Dendritic cell treated with granulocyte-macrophage colony-stimulating factor and Interleukin-4, amounts not matched to agents 40 ng/mL and 50 ng/mL, for 4 days (primary cell): ENCODE measurements at regions not wholly inside any gene's neighbourhood (a gene's known extent, or its start where the extent isn't known, plus 50 kb on each side); places are given as distances from the start of the nearest gene placed in this dataset.

Experiments
- H3K27ac Mint-ChIP-seq: one replicate; pipeline ENCODE4 v1.8.0; 2022; ENCODE audit warnings: mild to moderate bottlenecking, mixed read lengths
- H3K27me3 Mint-ChIP-seq: one replicate; pipeline ENCODE4 v1.8.0; 2022; ENCODE audit warnings: mild to moderate bottlenecking, mixed read lengths
- H3K36me3 Mint-ChIP-seq: one replicate; pipeline ENCODE4 v1.8.0; 2022; ENCODE audit warnings: low read depth, mixed read lengths
- H3K4me1 Mint-ChIP-seq: one replicate; pipeline ENCODE4 v1.8.0; 2022; ENCODE audit warnings: low read depth, mixed read lengths
- H3K4me3 Mint-ChIP-seq: one replicate; pipeline ENCODE4 v1.8.0; 2022; ENCODE audit warnings: mild to moderate bottlenecking, moderate library complexity, mixed read lengths
- H3K9me3 Mint-ChIP-seq: one replicate; pipeline ENCODE4 v1.8.0; 2022; ENCODE audit warnings: mixed read lengths
- intact Hi-C: fragments of 100-400 bp; cut with micrococcal nuclease; formaldehyde crosslinking; loops from one replicate; pipeline ENCODE4 v1.15.0; 2022

DNA sequence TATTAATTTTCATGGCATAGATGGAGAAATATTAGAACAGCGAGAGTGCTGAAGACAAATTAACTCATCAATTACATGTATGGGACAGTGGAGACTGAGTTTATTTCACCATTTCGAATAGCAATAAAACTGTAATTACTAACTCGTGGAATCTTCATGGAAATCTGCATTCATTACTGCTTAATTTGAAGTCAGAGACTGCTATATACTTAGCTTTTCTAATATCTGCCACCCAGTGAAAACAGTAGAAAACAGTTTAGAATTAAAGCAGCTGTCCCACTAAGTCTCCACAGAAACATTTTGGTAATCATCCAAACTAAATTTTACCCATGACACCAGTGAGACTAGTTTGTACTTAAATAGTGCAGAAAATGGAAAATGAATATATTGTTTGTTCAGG is 56.8 kb downstream of the IZUMO3 start:
- intact Hi-C loops: no loop called here
- no peaks in the 10 kb centered on the region for H3K4me1 Mint-ChIP-seq
- H3K4me3 Mint-ChIP-seq: no peak overlapping the region
- H3K9me3 Mint-ChIP-seq: peaks cover 9% of the 10 kb centered on the region
- no peak overlapping the region for H3K27ac Mint-ChIP-seq
- H3K36me3 Mint-ChIP-seq: no peaks in the 10 kb centered on the region
- no peaks in the 10 kb centered on the region for H3K27me3 Mint-ChIP-seq

DNA sequence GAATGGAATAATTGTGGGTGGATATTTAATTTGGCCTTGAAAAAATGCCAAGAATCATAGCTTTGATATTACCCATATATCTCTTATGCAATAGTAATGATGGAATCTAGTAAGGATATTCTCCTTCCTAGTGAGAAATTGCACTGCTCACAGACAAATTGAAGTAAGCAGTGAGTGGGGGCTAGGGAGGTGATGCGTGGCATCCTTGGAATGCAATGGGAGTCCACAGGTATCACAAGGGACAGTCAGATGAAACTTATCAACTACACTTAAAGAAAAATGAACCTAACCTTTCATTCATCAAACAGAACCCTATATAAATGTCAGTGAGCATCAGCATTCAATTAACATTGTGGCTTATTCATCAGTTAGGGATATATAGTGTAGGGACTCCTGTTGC is 57.8 kb downstream of the IZUMO3 start:
- H3K36me3 Mint-ChIP-seq: no peaks in the 10 kb centered on the region
- no peak overlapping the region for H3K27ac Mint-ChIP-seq
- intact Hi-C loops: no loop called here
- H3K27me3 Mint-ChIP-seq: no peaks in the 10 kb centered on the region
- peaks cover 9% of the 10 kb centered on the region for H3K9me3 Mint-ChIP-seq
- no peak overlapping the region for H3K4me3 Mint-ChIP-seq
- H3K4me1 Mint-ChIP-seq: no peaks in the 10 kb centered on the region

DNA sequence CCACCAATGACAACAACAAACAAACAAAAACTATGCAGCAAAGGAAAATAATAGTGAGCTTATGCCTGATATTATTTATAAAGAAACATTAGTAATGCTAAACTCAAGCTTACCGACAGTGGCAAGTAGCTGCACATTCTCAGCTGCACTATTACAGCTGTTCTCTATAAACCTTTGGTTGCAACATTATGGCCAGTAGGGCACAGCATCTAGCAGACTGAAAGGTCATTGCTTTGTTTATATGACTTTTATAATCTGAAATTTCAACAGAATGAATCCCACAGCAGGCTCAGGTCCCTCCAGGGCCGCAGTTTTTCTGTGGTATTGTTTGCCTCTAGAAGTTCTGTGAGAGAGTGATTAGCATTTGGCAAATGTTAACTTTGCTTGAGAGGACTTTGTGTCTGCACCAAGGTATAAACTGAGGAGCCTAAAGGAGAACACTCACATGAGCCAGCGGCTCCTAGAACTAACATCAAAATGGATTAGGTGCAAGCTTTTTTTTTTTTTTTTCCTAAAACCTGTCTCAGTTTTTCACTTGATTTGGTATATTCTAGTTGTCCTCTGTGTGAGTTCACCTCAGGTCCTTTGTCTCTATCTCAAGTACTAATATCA is 58.3 kb downstream of the IZUMO3 start:
- H3K9me3 Mint-ChIP-seq: peaks cover 9% of the 10 kb centered on the region
- no peak overlapping the region for H3K27ac Mint-ChIP-seq
- intact Hi-C loops: no loop called here
- H3K27me3 Mint-ChIP-seq: no peaks in the 10 kb centered on the region
- H3K36me3 Mint-ChIP-seq: no peaks in the 10 kb centered on the region
- H3K4me1 Mint-ChIP-seq: no peaks in the 10 kb centered on the region
- no peak overlapping the region for H3K4me3 Mint-ChIP-seq

DNA sequence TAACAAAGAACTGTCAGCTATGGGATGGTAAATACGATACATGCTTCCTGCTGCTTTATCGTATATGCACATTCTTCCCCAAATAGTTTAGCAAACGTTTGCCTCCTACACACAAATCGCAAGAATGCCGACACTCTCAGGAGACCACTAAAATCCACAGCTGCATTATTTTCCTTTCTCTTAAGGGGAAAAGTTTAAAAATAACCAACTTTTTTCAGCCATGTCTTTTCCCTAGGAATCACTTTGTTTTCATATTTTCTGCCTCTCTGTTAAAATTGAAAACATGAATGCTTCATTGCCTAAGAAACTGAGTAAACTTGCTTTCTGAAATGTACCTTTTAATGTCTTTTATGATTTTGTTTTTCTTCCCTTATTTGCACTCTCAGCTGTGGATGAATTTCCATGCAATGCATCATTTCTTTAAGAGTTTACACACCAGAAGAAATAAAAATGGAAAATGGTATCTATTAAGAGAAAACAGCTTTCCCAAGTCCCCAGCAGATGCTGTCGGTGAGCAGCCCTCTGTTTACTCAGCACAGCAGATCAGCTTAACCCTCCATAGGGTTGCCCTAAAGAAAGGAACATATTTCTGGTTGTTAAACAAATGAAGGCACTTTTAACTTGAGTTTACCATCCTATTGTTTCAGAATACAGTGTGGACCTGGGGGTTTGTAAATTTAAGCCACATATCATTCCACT is 66.2 kb downstream of the IZUMO3 start:
- no peaks in the 10 kb centered on the region for H3K36me3 Mint-ChIP-seq
- no peaks in the 10 kb centered on the region for H3K27me3 Mint-ChIP-seq
- intact Hi-C loops: no loop called here
- no peak overlapping the region for H3K4me3 Mint-ChIP-seq
- no peak overlapping the region for H3K27ac Mint-ChIP-seq
- no peaks in the 10 kb centered on the region for H3K4me1 Mint-ChIP-seq
- H3K9me3 Mint-ChIP-seq: no peaks in the 10 kb centered on the region

DNA sequence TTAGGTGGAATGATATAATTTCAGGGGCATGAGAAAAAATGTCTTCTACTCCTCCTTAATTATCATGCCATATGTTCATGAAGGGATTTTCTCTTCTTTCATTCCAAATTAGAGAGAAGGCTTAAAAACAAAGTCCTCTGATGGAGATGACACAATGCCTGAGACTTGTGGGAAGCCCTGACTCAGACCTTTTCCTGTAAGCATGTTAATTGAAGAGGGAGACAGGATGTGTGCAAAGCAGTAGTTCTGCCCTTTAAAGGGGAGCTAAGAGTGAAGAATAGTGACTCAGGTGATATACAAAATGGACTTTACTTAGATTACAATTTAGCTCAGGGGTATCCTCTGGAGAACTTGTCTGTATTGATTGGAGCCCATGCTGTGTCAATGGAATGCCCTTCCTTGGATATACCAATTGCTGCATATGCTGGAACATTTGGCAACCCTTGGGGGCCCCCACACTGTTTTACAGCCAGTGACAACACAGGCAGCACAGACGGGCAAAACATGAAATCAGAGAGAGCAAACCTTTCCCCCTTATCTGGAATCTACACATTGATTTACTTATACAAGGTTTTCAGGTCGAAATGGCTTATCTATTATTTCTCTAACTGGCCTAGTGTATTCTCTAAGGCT is 81.3 kb downstream of the IZUMO3 start:
- Mint-ChIP-seq H3K27ac (no peak overlapping the region), H3K4me1 (no peaks in the 10 kb centered on the region), H3K4me3 (no peak overlapping the region), H3K36me3 (no peaks in the 10 kb centered on the region), H3K9me3 (no peaks in the 10 kb centered on the region), H3K27me3 (no peaks in the 10 kb centered on the region)
- intact Hi-C loops: no loop called here

DNA sequence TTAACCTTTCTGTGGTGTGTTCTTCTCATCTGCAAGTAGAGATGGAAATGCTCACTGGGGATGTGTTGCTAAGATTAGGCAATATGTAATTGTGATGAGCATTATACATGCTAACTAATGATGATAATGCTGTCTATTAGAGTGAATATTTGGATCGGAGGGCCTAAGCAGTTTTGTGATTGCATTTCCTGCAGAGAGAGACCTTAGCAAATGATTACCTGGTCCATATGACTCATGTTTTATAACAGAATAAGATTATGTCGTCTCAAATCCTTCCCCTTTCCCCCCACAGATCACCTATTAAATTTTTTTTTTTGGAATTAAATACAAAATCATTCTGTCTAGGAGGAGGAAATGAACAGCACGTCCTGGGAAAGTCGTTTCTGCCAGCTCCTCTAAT is 82.7 kb downstream of the IZUMO3 start:
- intact Hi-C loops: no loop called here
- Mint-ChIP-seq H3K4me3 (no peak overlapping the region), H3K27me3 (no peaks in the 10 kb centered on the region), H3K9me3 (no peaks in the 10 kb centered on the region), H3K36me3 (no peaks in the 10 kb centered on the region), H3K27ac (no peak overlapping the region), H3K4me1 (no peaks in the 10 kb centered on the region)

DNA sequence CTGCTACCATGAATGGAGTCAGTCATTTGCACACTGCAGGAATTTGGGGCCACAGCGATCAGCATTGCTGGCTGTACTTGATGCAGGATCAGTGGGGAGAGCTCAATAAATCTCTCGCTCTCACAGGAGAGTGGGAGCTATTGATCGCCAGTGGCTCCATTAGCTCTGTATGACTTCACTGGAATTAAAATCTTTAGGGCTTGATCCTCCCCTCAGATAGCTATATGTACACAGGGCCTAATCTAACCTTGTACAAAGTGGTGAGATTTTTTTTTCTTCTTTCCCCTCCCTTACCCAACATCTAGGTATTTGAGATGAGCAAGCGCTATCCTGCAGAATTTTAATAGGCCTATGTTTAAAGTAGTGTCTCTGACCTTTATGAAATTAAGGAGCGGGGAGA is 84.9 kb downstream of the IZUMO3 start:
- intact Hi-C loops: no loop called here
- no peaks in the 10 kb centered on the region for H3K4me1 Mint-ChIP-seq
- H3K27me3 Mint-ChIP-seq: no peaks in the 10 kb centered on the region
- H3K4me3 Mint-ChIP-seq: no peak overlapping the region
- H3K36me3 Mint-ChIP-seq: no peaks in the 10 kb centered on the region
- no peaks in the 10 kb centered on the region for H3K9me3 Mint-ChIP-seq
- no peak overlapping the region for H3K27ac Mint-ChIP-seq

DNA sequence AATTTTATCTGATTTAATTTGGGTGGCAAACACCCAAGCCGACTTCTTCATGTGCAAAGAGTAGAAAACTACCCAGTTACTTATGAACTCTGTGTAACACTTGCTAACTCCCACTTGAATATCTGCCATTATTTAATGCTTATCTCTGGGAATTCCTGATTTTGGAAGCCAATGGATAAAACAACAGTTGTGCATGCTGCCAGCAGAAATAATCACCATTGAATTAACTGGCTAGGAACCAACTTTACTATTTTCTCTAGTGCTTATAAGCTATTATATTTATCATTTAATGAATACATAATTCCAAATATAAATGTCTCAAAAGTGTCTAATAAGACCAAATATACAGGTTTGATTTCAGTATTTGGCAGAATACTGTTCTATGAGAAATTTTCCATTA is 85.7 kb downstream of the IZUMO3 start:
- H3K36me3 Mint-ChIP-seq: no peaks in the 10 kb centered on the region
- no peaks in the 10 kb centered on the region for H3K9me3 Mint-ChIP-seq
- H3K4me1 Mint-ChIP-seq: no peaks in the 10 kb centered on the region
- intact Hi-C loops: no loop called here
- no peaks in the 10 kb centered on the region for H3K27me3 Mint-ChIP-seq
- H3K27ac Mint-ChIP-seq: no peak overlapping the region
- no peak overlapping the region for H3K4me3 Mint-ChIP-seq

DNA sequence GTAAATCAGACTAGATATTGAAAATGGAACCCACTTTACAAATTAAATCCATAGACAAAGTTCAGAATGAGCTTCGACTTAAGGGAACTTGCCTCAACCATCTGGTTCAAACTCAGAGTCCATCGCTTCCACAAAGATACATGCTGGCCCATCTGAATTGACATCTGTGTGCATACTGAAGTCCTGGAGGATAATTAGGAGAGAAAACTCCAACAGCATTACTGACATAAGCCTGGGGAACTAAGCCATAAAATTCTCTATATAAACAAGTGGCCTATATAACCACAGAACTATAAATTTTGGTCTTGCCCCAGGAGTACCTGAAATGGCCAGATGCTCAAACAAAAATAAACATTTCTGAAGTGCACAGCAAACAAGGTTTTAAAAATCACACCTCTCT is 94.4 kb downstream of the IZUMO3 start:
- H3K36me3 Mint-ChIP-seq: no peaks in the 10 kb centered on the region
- no peaks in the 10 kb centered on the region for H3K27me3 Mint-ChIP-seq
- H3K4me1 Mint-ChIP-seq: no peaks in the 10 kb centered on the region
- intact Hi-C loops: no loop called here
- H3K9me3 Mint-ChIP-seq: no peaks in the 10 kb centered on the region
- no peak overlapping the region for H3K4me3 Mint-ChIP-seq
- no peak overlapping the region for H3K27ac Mint-ChIP-seq

DNA sequence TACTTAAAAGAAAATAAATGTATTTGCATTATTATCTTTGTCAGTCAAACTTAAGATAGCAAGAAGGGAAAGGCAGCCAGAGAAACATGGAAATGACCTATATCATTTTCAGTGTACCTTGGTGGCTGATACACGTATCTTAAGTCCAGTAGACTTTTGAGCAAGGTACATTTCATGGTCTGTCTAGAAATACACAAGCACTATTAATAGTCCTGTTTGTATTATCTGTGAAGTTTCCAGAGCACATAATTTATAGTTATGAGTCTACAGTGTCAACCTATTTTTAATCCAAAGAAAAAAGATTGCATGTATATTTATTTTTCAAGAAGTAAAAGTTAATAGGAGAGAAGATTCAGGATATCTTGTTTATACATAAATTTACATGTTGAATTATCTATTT is 95.7 kb downstream of the IZUMO3 start:
- no peak overlapping the region for H3K27ac Mint-ChIP-seq
- H3K9me3 Mint-ChIP-seq: no peaks in the 10 kb centered on the region
- H3K36me3 Mint-ChIP-seq: no peaks in the 10 kb centered on the region
- no peaks in the 10 kb centered on the region for H3K4me1 Mint-ChIP-seq
- H3K4me3 Mint-ChIP-seq: no peak overlapping the region
- intact Hi-C loops: loop anchor here (10.0 kb wide), 1 partner anchor 55 kb away; no protein-coding TSS in a partner anchor
- H3K27me3 Mint-ChIP-seq: no peaks in the 10 kb centered on the region

DNA sequence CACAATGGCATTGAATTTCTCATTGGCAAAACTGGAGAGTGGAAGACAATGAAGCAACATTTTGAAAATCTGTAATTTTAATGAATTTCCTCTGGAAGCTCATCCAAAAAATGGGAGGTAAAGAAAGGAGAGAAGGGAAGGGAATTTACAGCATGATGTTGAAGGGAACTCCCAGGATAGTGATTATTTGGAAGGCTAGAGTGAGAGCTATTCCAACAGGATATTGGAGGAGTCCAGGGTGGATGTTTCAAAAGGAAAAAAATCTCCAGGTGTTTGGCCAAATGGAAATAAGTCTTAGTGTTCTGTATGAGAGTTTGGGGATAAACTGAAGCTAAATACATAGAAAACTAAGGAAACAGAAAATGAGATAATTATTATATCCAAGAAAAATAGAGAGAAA is 106.2 kb downstream of the IZUMO3 start:
- Mint-ChIP-seq H3K9me3 (no peaks in the 10 kb centered on the region), H3K27me3 (no peaks in the 10 kb centered on the region), H3K27ac (no peak overlapping the region), H3K36me3 (no peaks in the 10 kb centered on the region), H3K4me3 (no peak overlapping the region), H3K4me1 (no peaks in the 10 kb centered on the region)
- intact Hi-C loops: no loop called here

DNA sequence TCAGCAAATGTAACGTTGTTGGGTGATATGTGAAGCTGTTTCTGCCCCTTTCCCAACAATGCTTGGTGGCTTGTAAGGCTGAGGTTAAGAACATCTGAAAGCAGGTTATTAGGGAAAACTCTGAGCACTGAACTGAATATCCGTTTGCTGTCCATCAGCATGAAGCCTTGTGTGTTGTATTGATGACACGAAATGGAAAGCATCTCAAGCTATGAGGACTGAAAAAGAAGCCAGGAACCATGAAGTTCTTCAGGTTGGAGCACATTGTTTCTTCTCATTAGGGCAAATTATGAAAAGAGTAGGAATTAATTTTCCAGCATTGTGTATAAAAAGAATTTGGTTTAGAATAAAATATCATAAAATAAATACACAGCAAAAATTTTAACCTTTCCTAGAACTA is 106.8 kb downstream of the IZUMO3 start:
- Mint-ChIP-seq H3K27ac (no peak overlapping the region), H3K36me3 (no peaks in the 10 kb centered on the region), H3K4me1 (no peaks in the 10 kb centered on the region), H3K27me3 (no peaks in the 10 kb centered on the region), H3K9me3 (peaks cover 2% of the 10 kb centered on the region), H3K4me3 (no peak overlapping the region)
- intact Hi-C loops: no loop called here

DNA sequence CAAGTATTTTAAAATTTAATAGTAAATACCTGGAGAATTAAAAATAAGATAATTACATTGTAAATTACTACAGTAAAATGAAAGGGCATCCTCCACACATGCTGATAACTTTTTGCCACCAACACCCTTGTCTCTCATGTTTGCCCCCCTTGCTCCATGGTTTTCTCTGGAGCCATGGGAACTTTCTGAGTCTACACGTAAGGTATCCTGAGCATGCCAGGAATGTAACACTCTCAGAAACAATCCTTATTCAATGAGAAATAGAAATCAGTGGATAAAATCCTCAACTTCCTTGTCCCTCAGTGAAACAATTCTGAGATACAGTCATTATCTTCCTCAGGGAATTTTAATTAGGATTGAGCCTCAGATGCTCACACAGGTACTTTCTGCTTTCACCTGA is 108.9 kb downstream of the IZUMO3 start:
- H3K27ac Mint-ChIP-seq: no peak overlapping the region
- no peaks in the 10 kb centered on the region for H3K36me3 Mint-ChIP-seq
- H3K4me1 Mint-ChIP-seq: no peaks in the 10 kb centered on the region
- intact Hi-C loops: no loop called here
- no peaks in the 10 kb centered on the region for H3K27me3 Mint-ChIP-seq
- H3K4me3 Mint-ChIP-seq: no peak overlapping the region
- peaks cover 9% of the 10 kb centered on the region for H3K9me3 Mint-ChIP-seq

DNA sequence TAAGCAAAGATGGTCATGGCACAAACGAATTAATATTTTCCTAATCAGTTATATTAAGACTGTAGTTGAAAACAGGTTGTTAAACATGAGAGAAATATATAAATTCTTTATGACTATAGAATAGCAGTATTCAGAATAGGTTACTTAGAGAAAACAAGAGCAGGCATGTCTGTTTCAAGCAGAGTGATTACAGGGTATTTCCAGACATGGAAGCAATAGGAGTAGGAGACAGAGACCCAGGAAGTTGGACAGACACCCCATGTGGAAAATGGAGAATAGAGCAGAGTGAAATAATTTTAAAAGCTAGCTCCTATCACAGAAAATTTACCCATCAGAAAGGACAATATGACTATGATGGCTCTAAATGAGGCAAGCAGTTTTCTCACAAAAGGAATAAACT is 111.5 kb downstream of the IZUMO3 start:
- intact Hi-C loops: no loop called here
- peaks cover 9% of the 10 kb centered on the region for H3K9me3 Mint-ChIP-seq
- H3K4me3 Mint-ChIP-seq: no peak overlapping the region
- no peaks in the 10 kb centered on the region for H3K4me1 Mint-ChIP-seq
- no peaks in the 10 kb centered on the region for H3K36me3 Mint-ChIP-seq
- H3K27ac Mint-ChIP-seq: no peak overlapping the region
- H3K27me3 Mint-ChIP-seq: no peaks in the 10 kb centered on the region

DNA sequence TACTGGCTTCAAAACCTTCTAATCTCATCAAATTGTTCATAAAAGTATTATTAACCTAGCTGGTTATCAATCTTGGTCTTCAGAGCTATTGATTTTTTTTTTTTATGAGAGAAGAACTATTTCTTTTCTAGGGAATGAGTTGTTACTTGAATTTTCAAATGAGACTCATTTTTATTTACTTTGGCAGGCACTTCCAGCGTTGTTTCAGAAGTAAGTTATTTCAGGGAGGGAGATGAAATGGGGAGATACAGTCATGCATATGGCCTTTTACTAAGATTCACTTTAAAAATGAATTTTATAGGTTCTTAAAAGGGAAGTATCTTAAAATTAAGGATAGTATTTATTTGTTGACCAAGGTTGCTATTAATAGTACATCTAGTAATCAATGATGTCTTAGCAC is 129.6 kb downstream of the IZUMO3 start:
- Mint-ChIP-seq H3K27me3 (no peaks in the 10 kb centered on the region), H3K9me3 (peaks cover 21% of the 10 kb centered on the region), H3K27ac (no peak overlapping the region), H3K36me3 (no peaks in the 10 kb centered on the region), H3K4me1 (no peaks in the 10 kb centered on the region), H3K4me3 (no peak overlapping the region)
- intact Hi-C loops: no loop called here
